ENCODE measurements at regions not wholly inside any gene's neighbourhood (a gene's known extent, or its start where the extent isn't known, plus 50 kb on each side); places are given as distances from the start of the nearest gene placed in this dataset.

DNA sequence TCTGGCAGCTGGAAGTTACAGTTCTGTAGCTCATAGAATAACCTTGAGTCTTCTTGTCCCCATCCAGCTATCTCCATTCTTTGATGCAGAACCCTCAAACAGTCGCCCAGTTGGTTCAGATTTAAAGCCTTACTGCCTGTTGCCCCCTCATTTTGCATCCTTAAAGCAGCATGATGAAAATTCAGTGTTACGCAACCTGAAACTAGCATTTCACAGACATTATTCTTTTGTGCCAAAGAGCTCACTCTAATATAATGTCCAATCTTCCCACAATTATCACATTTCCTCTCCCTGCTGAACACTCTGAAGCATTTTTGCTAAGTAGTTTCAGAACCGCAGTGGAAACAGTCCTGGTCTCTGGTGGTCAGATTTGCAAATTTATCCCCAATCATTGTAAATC is 318.0 kb downstream of the PSAT1 start:
- TF ChIP-seq POLR2A (IDR thresholded peaks at IDR 0.05) (no peak), CTCF (IDR thresholded peaks at IDR 0.05) (no peak), EP300 (IDR thresholded peaks at IDR 0.05) (no peak)
